T-helper 2 cell (primary cell): ENCODE measurements at regions not wholly inside any gene's neighbourhood (a gene's known extent, or its start where the extent isn't known, plus 50 kb on each side); places are given as distances from the start of the nearest gene placed in this dataset.

ENCODE experiments used
- DNase-seq, 5 experiments: peaks; one replicate each; pipeline versions ENCODE4 v3.0.0 to v3.0.0-alpha.2; 2012 to 2022

DNA sequence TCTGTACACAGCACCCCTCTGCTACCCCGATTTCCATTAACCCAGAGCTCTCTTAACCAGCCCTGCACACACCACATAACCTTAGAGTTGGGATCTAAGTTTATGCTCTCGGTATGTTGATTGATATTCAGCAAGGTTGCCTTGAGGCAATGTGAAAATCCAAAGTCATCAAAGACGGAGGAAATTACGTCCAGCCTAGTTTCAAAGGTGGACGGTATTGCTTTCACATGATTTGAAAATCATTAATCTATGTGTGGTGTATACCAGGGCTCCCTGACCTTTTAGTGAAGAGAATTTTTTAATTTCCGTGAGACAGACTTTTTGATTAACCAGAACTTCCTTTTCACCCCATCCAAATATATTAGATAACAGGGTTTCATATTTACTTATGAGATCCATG is 272.5 kb upstream of the LCORL start:
- no peak for DNase-seq

DNA sequence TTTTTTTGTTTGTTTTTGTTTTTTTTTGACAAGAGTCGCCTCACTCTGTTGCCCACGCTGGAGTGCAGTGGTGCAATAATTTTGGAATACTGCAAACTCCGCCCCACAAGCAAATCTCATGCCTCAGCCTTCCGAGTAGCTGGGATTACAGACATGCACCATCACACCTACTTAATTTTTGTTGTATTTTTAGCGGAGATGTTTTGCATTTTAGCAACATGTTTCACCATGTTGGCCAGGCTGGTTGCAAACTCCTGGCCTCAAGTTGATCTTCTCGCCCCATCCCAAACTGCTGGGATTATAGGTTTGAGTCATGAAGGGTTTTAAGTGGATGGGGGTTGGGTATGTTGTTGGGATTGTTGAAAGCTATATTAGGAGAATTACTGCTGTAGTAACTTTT is 270.9 kb upstream of the LCORL start:
- no peak for DNase-seq

DNA sequence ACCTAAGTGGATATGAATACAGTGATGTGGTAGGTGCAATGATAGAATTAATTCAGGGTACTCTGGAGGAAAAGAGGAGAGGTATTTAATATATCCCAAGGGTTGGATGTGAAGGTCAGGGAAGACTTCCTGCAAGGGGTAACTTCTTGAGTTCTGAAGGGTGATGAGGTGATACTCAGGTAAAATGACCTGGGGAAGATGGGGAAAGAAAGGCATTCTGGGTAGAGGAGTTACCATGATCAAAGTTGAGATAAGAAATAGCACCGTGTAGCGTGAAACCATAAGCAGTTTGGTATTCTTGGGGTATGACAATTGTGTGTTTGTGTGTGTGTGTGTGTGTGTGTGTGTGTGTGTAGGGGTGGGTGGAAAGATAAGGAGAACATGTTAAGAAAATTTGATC is 270.4 kb upstream of the LCORL start:
- no peak for DNase-seq

DNA sequence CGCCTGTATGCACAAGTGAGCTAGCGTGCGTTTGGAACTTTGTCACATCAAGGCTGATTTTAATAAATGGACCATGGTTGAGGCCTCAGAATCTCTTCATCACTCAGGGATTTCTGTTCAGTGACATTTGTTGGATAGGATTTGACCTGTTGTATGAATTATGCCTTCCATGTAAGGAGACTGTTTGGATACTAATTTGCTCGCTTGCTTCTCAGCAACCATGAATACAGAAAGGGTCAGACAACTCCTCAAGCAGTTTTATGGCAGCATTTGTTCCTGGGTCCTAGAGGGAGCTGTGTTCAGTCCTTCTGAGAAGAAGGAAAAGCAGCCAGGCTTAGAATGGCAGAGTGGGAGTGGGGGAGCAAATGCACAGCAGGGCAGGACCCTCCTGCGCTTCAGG is 269.7 kb upstream of the LCORL start:
- DNase-seq: no peak

DNA sequence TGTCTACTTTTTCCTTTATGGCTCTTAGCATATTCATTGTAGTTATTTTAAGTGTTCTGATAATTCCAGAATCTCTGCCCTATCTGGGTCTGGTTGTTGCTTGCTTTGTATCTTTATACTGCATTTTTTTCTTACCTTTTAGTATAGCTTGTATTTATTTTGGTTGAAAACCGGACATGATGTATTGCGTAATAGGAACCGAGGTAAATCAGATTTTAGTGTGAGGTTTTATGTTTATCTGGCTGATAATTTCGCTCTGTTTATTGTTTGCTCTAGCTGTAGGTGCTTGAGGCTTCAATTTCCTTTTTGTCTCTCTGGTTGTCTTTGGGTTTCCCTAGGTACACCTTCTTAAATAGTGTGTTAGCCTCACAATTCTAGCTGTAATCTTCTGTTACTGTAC is 263.8 kb upstream of the LCORL start:
- DNase-seq: no peak

DNA sequence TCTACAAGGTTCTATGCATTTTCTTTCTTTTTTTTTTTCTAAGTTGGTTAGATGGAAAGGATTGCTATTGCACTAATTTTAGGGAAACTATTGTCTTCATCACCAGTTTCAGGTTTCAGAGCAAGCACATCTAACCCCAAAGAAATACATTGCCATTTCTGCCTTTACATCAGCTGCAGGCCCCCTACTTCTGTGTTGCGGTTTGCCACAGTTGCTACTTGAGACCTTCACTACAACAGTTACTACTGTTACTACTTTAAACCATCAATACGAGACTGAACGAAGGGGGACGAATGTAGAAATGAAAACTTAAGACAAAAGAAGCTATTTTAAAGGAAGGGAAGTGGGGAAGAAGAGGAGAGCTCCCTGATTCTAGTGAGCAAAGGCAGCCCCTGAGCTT is 256.7 kb upstream of the LCORL start:
- DNase-seq: no peak

DNA sequence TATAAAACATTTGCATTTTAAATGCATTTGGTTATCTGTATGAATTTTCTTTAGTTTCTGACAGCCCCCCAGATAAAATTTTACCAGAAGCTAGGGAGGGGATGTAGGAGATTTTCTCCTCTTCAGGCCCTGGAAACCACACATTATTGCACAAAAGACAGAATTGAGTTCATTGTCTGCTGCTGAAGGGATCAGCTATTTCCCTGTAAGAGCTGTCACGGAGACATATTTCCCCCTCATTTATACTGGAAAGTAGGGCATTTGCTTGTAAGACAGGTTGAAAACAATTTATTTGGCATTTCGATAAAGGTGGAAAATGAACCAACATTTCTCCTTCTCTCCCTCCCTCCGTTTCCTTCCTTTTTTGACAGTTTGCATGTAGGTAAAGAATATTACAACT is 241.3 kb upstream of the LCORL start:
- DNase-seq: no peak

DNA sequence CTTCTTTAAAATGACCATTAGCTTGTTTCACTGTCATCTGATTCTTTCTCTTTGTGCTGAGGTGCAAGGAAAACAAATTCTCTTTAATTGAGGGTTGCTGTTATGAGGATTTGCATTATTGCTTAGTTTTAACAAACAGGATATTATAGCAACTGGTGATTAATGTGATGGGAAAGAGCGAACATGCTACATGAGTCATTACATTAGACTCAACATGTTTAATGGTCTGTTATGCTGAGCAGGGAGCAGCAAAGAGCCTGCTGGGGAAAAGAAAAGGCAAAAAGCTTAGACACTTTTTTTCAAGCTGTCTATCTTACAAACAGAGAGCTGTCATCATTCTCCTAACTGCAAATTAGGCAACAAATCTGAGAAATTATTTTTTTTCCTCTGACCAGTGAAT is 230.5 kb upstream of the LCORL start:
- no peak for DNase-seq

DNA sequence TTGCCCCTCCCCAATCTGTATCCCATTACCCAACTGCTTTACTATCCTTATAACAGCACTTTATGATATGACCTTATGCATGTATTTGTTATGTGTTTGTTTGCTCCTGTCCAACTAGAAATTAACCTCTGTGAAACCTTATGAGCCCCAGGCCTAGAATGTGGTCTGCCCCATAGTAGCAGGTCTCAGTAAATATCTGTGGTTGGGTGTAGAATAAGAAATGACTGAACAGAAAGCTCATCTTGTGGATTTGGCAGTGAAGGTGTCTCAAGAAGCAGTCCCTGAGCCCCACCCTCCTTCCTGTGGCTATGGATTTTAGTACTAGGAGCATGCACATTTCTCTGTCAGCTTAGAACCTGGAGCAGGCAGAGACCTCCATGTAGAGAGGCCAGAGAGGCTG is 229.0 kb upstream of the LCORL start:
- no peak for DNase-seq

DNA sequence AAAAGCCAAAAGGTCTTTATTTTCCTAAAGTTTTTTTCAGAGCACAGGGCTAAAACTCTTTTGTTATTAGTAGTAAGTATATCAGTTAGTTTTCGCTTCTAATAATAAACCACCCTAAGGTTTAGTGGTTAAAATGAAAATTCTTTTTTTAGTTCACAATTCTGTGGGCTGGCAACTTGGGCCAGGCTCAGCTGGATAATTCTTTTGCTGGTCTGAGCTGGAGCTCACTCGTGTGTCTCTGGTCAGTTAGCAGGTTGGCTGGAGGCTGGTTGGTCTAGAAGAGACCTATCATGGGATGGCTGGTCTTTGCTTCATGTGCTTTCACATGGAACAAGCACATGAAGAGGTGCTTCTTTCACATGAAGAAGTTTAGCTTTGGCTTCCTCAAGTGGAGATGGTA is 227.1 kb upstream of the LCORL start:
- DNase-seq: no peak

DNA sequence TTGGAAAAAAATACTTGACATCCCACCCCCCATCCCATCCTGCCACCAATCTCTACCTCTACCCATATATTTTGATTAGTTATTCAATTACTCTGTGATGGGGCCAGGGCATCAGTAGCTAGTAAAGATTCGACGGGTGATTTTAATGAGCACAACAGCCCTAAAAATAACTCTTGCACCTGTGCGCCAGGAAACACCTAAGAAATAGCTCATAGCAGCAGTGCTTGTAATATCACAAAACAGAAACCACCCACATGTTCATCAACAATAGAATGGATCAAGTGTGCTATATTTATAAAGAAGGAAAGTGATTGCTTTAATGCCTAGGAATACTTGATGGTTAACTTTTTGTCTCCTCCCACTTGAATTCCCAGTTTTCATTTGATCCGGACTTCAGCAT is 225.6 kb upstream of the LCORL start:
- no peak for DNase-seq

DNA sequence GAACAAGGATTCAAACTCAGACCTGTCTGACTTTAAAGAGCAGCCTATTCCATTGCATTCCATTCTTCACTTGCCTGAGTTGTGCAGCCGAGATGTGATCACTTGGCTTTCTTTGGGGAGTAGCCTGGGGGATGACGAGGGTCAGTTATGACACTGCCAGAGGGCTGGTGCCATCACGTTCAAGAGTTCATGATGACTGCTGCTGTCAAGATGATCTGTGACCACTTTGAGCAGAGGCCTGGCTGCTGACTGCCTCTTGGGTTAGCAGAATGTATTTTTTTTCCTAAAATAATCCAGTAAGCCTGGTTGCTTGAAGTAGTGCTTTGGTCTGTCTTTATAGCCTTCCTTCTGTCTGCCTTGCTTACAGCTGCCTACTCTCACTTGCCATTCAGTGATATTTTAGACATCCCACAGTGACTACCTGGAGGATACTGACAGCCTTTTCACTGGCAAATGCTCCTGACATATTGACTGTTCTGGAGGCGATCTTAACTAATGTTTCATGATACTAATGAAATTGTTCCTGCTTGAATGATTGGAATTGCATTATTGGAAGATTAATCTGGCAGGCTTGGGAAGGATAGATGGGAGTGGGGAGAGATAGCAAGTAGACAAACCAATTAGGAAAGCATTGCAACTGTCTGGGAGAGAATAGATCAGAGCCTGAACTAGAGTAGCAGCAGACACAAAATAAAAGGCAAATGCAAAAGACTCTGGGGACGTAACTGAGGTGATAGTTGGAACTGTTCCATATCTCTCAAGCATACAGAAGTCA is 221.6 kb upstream of the LCORL start:
- DNase-seq: no peak

DNA sequence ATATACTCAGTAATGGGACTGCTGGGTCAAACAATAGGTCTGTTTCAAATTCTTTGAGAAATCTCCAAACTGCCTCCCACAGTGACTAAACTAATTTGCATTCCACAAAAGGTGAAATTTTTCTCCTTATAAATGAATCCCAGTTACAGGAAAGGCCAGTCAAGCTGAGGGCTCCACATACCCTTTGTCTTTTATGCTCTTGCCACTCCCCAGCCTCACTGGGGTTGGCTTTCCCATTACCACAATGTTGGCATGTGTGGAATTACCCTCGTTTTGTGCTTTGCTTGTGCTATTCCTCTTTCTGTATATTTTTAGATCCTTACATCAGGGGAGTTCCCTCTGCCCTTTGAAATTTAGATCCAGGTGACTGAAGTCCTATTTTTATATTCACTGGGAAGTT is 220.2 kb upstream of the LCORL start:
- no peak for DNase-seq

DNA sequence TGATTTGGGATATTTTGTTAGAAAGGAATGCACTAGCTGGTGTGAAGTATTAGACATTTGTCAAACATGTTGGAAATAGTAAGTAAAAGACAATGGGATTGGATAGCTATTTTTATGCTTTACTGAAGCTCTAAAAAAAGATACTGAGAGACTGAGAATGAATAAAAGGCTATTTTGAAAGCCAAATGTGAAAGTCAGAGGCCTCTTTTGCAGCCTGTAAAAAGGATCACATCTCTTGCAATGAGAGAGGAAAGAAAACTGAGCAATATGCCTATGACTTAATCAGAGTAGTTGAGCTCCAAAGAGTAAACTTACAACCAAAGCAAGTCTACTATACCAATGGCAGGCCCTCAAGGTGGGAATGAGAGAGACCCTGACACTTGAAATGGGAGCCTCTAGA is 212.6 kb upstream of the LCORL start:
- DNase-seq: no peak

DNA sequence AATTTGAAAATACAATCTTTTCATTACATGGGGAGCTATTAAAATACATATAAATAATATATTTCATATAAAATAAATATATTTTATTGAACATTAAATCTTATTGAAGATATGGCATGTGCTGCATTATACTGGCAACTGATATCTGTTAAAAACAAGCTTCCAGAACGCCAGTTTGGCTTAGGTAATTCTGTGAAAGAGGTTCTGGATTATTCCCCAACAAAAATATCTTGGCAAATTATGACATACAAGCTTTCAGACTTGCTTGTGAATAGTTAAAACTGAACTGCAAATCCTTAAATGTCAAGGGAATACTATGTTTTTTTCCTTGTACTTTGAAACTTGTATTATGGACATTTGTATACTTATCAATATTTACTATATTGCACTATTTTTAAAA is 210.2 kb upstream of the LCORL start:
- DNase-seq: no peak

DNA sequence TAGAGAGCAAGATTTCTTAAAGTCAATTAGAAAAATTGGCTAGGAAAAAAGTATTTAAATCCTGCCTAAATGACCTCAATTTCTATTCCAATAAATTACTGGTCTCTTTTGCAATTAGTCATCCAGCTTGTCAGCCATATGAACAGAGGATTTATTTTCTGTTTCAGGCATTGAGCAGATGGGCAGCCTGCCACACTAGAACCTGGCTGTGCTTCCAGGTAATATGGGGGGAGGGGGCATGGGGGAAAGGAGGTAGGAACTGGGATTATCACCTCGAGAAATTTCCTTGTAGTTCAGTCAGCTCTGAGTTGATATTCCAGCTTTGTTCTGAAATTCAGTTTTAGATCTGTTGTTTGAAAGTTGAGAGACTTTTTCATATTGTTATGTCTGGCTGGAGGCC is 206.3 kb upstream of the LCORL start:
- no peak for DNase-seq

DNA sequence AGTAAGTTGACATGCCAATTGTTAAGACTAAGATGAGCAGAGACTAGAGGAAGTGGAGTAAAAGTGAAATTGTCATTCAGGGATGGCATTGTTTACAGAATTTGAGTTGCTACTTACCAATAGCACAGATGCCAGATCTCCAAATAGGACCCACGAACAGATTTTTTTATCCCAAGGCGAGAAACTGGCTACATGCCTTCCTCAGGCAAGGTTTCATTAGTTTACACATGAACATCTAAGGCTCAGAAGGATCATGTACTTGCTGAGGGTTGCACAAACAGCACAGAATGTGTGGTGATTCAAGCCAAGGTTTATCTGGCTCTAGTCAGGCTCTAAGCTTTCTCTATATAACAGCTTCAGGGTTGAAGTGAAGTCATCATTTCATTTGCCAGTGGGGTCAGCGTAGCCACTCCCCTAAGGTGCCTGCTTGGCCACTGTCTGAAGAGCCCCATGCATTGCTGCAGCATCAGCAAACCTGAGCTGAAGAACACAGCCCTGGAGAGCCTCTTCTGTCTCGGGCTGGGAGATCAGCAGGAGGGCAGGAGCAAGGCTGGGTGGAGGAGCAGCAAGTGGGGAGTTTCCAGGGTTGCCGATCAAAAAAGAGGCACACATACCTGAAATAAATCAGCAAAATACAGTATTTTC is 193.0 kb upstream of the LCORL start:
- no peak for DNase-seq

DNA sequence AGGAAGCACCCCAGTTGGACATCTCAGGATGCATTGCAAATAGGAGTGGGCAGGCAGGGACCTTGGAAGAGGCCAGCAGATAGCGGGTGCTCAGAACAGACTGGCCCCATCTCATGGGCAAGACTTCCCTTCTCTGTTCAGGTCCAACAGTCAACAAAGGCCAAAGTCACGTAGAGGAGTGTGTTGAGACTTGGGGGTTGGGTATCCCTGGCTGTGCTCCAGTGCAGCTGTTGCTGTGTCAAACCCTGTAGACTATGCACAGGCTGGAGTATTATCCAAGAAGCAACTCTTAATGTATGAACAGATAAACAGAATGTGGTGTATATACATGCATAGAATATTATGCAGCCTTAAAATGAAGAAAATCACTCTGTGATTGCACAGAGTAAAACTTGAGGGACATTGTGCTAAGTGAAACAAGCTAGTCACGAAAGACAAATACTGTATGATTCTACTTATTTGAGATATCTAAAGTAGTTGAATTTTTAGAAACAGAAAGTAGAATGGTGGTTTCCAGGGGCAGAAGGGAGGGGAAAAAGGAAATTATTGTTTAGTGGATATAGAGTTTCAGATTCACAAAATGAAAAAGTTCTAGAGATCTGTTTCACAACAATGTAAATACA is 192.1 kb upstream of the LCORL start:
- DNase-seq: no peak

DNA sequence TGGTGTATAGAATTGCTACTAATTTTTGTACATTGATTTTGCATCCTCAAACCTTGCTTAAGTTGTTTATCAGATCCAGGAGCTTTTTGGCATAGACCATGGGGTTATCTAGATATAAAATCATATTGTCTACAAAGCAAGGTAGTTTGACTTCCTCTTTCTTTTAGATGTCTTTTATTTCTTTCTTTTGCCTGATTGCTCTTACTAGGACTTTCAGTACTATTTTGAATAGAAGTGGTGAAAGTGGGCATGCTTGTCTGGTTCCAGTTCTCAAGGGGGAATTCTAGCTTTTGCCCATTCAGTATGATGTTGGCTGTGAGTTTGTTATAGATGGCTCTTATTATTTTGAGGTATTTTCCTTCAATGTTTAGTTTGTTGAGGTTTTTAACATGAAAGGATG is 187.9 kb upstream of the LCORL start:
- DNase-seq: no peak

DNA sequence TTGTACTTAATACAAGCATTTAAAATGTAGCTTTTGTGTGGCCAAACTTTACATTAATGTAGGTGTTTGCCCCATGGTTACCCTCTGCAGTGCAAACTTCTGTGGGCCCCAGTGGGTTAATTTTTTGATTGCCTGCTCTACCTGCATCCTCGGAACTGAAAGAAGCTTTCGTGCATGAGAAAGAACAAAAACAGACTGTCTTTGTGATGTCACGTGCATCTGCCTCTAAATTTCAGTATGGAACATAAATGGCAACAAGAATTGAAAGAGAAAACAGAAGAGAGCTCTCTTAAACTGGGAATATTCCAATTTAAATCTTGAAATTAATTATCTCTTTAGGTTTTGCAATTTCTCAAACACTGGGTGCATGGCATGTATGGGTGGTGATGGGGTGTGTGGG is 182.4 kb upstream of the LCORL start:
- no peak for DNase-seq

DNA sequence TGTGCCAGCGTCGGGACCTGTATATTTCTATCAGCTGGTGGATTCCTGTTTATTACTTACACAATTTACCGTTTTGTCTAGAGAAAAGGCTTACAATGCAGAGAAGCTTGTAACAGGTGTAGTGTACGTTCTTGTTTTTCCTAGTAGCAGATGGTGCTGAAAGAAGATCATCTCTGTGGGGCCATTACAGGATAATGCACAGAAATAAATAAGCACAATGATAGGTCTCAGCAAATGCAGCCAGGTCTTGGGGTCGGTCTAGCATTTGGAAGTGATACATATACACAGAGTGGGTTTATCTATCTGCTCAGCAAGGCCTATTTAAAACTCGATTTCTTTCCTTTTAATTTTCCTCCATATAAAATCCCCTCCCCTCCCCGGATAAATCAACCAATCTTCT is 180.9 kb upstream of the LCORL start:
- DNase-seq: no peak

DNA sequence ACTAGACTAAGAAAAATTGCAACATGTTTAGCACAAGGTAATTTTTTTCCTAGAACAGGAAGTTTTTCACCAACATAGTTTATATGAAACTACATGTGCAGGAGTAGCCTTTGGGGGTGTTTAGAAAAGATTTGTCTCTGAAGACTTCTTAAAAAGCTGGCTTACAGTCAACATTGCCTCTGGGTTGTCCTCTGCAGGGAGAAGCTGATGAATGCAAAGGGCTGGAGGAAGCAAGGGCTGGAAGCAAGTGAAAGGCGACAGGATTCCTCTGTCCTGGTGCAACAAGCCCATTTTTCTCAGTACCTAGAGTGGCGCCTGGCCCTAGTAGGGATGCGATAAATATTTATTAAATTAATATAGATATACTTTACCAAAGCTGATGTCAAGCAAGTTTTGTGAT is 180.3 kb upstream of the LCORL start:
- DNase-seq: no peak

DNA sequence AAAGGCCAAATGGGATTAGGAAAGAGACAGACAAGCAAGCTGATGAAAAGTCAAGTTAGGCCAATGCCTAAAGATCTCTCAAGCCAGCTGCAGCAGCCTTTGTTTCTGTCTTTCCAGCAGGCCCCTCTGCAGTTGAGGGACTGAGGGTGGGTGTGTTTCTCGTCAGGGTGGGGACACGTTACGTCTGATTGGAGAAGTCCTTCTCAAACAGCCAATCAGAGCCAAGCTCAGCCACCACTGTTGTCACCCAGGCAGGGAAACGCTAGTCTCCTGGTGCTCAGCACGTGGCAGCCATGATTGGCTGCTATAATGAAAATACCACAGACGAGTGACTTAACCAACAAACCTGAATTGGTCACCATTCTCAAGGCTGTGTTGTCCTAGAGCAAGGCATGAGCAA is 177.1 kb upstream of the LCORL start:
- DNase-seq: no peak

DNA sequence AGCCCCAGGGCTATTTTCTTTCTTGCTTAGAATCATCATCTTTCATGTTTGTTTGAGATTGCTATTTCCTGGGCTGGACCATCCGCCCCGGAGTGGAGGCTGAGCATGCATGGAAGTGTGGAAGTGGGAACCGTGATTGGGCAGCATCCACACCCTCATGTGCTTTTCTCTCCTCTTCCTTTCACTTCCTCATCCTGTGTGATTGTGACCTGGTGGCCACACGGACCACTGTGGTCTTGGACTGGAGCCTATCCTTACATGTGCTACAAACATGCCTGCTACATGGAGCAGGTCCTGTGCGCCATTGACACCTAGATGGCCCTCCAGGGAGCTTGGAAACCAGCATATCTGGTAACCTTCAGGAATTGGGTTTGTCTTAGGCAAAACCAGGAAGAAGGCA is 175.9 kb upstream of the LCORL start:
- no peak for DNase-seq

DNA sequence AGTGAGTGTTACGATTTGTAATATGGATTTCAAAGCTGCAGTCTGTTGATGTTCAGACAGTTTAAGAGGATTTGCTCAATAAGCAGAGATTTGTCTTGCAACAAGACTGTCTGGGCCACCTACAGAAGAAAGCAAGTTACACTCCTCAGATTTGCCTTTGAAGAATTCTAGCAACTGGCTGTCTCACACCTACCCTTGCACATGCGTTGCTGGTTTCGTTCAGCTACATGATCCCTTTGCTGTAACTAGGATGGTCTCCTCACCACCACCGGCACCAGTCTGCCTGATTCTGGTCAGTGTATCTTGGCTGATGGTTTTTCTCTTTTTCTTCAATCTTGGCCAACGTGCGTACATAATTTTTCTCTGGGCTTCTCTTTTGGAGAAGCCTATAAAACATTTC is 172.7 kb upstream of the LCORL start:
- no peak for DNase-seq
